G401.6 (cell line): ENCODE measurements at regions not wholly inside any gene's neighbourhood (a gene's known extent, or its start where the extent isn't known, plus 50 kb on each side); places are given as distances from the start of the nearest gene placed in this dataset.
A peak's percentile ranks its signal among the peaks of the same experiment; 100 is the strongest.
"Not testable (repeated sequence)": the region's sequence is repeated elsewhere in the genome, so short reads cannot be mapped to it uniquely, and the experiment has no call there.

Experiments used
- FAIRE-seq: peaks from 2 replicates; lab custom pipeline; 2012; peaks lifted over from hg19 to GRCh38; lab: Jason Lieb, UNC

- FAIRE-seq: no peak
These were observed 187.2 kb upstream of the FANCL start for GRCh38 chr2:58428096-58429013.

- peak; percentile 87 for FAIRE-seq
These were observed 186.5 kb upstream of the FANCL start for GRCh38 chr2:58427572-58428095.

GRCh38 chr2:58425368-58425767 is 184.2 kb upstream of the FANCL start:
- FAIRE-seq: no peak

GRCh38 chr2:58419983-58420382 is 178.9 kb upstream of the FANCL start:
- FAIRE-seq: peak; percentile 3

- no peak for FAIRE-seq
These were observed 175.6 kb upstream of the FANCL start for GRCh38 chr2:58416696-58417095.

- FAIRE-seq: no peak
These were observed 173.4 kb upstream of the FANCL start for GRCh38 chr2:58414506-58414905.

GRCh38 chr2:58410549-58410948 is 169.4 kb upstream of the FANCL start:
- FAIRE-seq: no peak

- no peak for FAIRE-seq
These were observed 166.4 kb upstream of the FANCL start for GRCh38 chr2:58407487-58407886.

GRCh38 chr2:58405341-58405740 is 164.2 kb upstream of the FANCL start:
- no peak for FAIRE-seq

GRCh38 chr2:58401936-58402335 is 160.8 kb upstream of the FANCL start:
- FAIRE-seq: no peak

- FAIRE-seq: no peak
These were observed 157.3 kb upstream of the FANCL start for GRCh38 chr2:58398406-58398805.

GRCh38 chr2:58387701-58388100 is 146.6 kb upstream of the FANCL start:
- FAIRE-seq: no peak

- FAIRE-seq: not testable (repeated sequence)
These were observed 145.8 kb upstream of the FANCL start for GRCh38 chr2:58386904-58387303.

GRCh38 chr2:58378152-58378551 is 137.0 kb upstream of the FANCL start:
- FAIRE-seq: no peak

GRCh38 chr2:58377181-58377580 is 136.1 kb upstream of the FANCL start:
- peak; percentile 21 for FAIRE-seq

GRCh38 chr2:58376592-58376991 is 135.5 kb upstream of the FANCL start:
- FAIRE-seq: no peak

GRCh38 chr2:58369594-58369993 is 128.5 kb upstream of the FANCL start:
- FAIRE-seq: no peak

- no peak for FAIRE-seq
These were observed 123.0 kb upstream of the FANCL start for GRCh38 chr2:58364098-58364497.

- FAIRE-seq: peak; percentile 40
These were observed 116.9 kb upstream of the FANCL start for GRCh38 chr2:58358026-58358425.

GRCh38 chr2:58357521-58357920 is 116.4 kb upstream of the FANCL start:
- FAIRE-seq: no peak

- peak; percentile 63 for FAIRE-seq
These were observed 113.1 kb upstream of the FANCL start for GRCh38 chr2:58354230-58354629.

- FAIRE-seq: no peak
These were observed 109.4 kb upstream of the FANCL start for GRCh38 chr2:58350484-58350883.

GRCh38 chr2:58347810-58348209 is 106.7 kb upstream of the FANCL start:
- no peak for FAIRE-seq

- no peak for FAIRE-seq
These were observed 99.9 kb upstream of the FANCL start for GRCh38 chr2:58341047-58341446.
